22Rv1 (cell line): ENCODE measurements at regions not wholly inside any gene's neighbourhood (a gene's known extent, or its start where the extent isn't known, plus 50 kb on each side); places are given as distances from the start of the nearest gene placed in this dataset.

ENCODE experiments used
- H3K27ac ChIP-seq: fragments of 450-650 bp; 2 replicates; pipeline ENCODE4 v1.5.1; 2017
- ZFX ChIP-seq: fragments of 450-650 bp; IDR thresholded peaks from 2 replicates; pipeline ENCODE4 v1.6.1; 2017; ENCODE audit warnings: antibody characterized with exemption, borderline replicate concordance
- TF ChIP-seq, protein P1 (sequence below): fragments of 450-650 bp; IDR thresholded peaks from 2 replicates; pipeline ENCODE4 v1.5.1; 2017; ENCODE audit warnings: mild to moderate bottlenecking

GRCh38 chr2:207244971-207245925 lies 79.5 kb upstream of the KLF7 start:
- no peak for TF ChIP-seq ZFX
- TF ChIP-seq, protein P1, sequence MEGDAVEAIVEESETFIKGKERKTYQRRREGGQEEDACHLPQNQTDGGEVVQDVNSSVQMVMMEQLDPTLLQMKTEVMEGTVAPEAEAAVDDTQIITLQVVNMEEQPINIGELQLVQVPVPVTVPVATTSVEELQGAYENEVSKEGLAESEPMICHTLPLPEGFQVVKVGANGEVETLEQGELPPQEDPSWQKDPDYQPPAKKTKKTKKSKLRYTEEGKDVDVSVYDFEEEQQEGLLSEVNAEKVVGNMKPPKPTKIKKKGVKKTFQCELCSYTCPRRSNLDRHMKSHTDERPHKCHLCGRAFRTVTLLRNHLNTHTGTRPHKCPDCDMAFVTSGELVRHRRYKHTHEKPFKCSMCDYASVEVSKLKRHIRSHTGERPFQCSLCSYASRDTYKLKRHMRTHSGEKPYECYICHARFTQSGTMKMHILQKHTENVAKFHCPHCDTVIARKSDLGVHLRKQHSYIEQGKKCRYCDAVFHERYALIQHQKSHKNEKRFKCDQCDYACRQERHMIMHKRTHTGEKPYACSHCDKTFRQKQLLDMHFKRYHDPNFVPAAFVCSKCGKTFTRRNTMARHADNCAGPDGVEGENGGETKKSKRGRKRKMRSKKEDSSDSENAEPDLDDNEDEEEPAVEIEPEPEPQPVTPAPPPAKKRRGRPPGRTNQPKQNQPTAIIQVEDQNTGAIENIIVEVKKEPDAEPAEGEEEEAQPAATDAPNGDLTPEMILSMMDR = no peak
- no peak overlapping the region for H3K27ac ChIP-seq

GRCh38 chr2:207248702-207249377 lies 83.1 kb upstream of the KLF7 start:
- no peak for TF ChIP-seq ZFX
- TF ChIP-seq, protein P1 = no peak
- no peak overlapping the region for H3K27ac ChIP-seq

GRCh38 chr2:207251022-207251421 lies 85.3 kb upstream of the KLF7 start:
- no peak overlapping the region for H3K27ac ChIP-seq
- TF ChIP-seq, protein P1 = no peak
- no peak for TF ChIP-seq ZFX

- TF ChIP-seq, protein P1 = no peak
- no peak for TF ChIP-seq ZFX
- no peak overlapping the region for H3K27ac ChIP-seq
Measured at GRCh38 chr2:207251573-207252192, 85.9 kb upstream of the KLF7 start.

DNA sequence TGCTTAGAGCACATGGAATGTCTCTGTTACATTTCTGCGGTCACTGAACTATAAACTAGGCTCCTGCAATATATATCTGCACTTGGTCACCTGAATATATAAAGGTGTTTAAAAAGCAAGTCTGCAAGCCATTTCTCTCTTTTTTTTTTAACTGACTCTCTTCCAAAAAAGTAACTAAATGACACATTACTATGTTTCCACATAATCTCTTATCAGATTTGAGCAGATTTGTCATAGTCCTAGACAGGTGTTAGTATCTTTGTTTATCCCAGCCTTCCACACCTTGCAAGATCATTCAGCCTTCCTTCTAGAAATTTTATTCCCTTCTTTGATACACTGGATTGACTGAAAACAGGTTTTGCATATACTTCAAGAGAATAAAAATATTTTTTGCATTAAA lies 86.7 kb upstream of the KLF7 start:
- no peak for TF ChIP-seq ZFX
- TF ChIP-seq, protein P1 = no peak
- H3K27ac ChIP-seq = no peak overlapping the region

DNA sequence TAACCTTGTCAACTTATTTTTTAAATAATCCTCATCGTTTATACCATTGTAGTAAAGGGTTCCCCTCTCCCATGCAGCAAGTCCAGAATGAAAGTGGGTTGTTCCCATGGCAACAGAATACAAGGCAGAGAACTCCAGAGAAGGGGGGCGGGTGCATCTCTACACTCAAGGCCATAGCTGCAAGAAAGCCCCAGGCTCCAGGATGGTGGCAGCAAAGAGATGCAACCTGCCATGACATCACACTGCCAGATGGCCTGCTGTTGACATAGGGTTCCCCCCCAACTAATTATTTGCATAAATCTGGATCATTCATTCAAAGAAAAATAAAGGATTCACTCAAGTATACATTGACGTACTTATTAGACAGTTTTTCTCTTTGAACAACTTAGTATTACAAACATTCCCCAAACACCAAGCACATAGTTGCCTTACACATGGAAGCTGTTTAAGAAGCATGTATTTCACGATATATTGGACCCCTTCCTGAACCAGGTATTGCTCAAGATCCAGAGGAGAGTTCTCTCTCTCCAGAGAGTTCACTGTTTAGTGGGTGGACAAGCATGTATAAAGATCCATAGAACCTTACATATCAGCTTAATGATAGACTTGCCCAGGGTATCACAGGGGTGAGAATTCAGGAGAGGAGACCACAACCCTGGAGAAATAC lies 87.4 kb upstream of the KLF7 start:
- TF ChIP-seq, protein P1 = no peak
- no peak for TF ChIP-seq ZFX
- no peak overlapping the region for H3K27ac ChIP-seq
